ENCODE measurements at regions not wholly inside any gene's neighbourhood (a gene's known extent, or its start where the extent isn't known, plus 50 kb on each side); places are given as distances from the start of the nearest gene placed in this dataset.

GRCh38 chr9:38337706-38338264, 54.7 kb upstream of the ALDH1B1 start:
- intact Hi-C loops (cut with DNase I; ENCODE audit: low total_unique reads): no loop called here
- H3K36me3 ChIP-seq: no peaks in the 10 kb centered on the region
- peak overlapping the region in 1 of 2 donors; percentile 26 for H3K27ac ChIP-seq
- no peaks in the 10 kb centered on the region for H3K27me3 ChIP-seq
- TF ChIP-seq POLR2A (IDR thresholded peaks at IDR 0.05) (no peak), POLR2AphosphoS5 (IDR thresholded peaks at IDR 0.05) (no peak)
- TF ChIP-seq, protein P1, sequence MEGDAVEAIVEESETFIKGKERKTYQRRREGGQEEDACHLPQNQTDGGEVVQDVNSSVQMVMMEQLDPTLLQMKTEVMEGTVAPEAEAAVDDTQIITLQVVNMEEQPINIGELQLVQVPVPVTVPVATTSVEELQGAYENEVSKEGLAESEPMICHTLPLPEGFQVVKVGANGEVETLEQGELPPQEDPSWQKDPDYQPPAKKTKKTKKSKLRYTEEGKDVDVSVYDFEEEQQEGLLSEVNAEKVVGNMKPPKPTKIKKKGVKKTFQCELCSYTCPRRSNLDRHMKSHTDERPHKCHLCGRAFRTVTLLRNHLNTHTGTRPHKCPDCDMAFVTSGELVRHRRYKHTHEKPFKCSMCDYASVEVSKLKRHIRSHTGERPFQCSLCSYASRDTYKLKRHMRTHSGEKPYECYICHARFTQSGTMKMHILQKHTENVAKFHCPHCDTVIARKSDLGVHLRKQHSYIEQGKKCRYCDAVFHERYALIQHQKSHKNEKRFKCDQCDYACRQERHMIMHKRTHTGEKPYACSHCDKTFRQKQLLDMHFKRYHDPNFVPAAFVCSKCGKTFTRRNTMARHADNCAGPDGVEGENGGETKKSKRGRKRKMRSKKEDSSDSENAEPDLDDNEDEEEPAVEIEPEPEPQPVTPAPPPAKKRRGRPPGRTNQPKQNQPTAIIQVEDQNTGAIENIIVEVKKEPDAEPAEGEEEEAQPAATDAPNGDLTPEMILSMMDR (IDR thresholded peaks at IDR 0.05): no peak
- no peak overlapping the region for H3K4me3 ChIP-seq
- no peaks in the 10 kb centered on the region for H3K4me1 ChIP-seq
- no peak for DNase-seq (ENCODE audit: low spot score in 2 of 2)
- no peaks in the 10 kb centered on the region for H3K9me3 ChIP-seq

GRCh38 chr9:38337181-38337580, 55.3 kb upstream of the ALDH1B1 start:
- no peaks in the 10 kb centered on the region for H3K9me3 ChIP-seq
- no peaks in the 10 kb centered on the region for H3K27me3 ChIP-seq
- intact Hi-C loops (cut with DNase I; ENCODE audit: low total_unique reads): no loop called here
- H3K4me1 ChIP-seq: no peaks in the 10 kb centered on the region
- TF ChIP-seq POLR2AphosphoS5 (IDR thresholded peaks at IDR 0.05) (no peak), POLR2A (IDR thresholded peaks at IDR 0.05) (no peak)
- TF ChIP-seq, protein P1 (IDR thresholded peaks at IDR 0.05): no peak
- no peak overlapping the region for H3K4me3 ChIP-seq
- no peak for DNase-seq (ENCODE audit: low spot score in 2 of 2)
- no peaks in the 10 kb centered on the region for H3K36me3 ChIP-seq
- peak overlapping the region in 1 of 2 donors; percentile 26 for H3K27ac ChIP-seq

DNA sequence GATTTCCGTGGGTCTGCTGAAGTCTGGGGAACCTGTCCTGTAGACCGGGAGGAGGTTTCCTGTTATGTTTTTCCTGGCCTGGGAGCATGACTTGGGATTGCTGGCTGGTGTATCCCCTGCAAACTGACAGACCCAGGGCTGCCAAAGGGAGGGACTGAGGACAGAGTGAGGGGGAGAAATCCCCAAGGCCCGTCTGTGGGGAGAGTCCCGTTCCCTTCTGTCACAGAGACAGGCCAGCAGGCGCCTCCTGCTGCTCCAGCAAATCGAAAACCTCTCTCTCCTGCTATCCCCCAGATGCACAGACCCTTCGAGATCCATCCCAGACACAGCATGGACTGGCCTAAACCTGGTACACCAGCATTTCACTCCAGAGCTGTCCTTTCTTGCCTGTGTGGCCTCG, 56.2 kb upstream of the ALDH1B1 start:
- TF ChIP-seq, protein P1 (IDR thresholded peaks at IDR 0.05): no peak
- no peak for TF ChIP-seq POLR2A (IDR thresholded peaks at IDR 0.05)
- no peak for TF ChIP-seq POLR2AphosphoS5 (IDR thresholded peaks at IDR 0.05)

GRCh38 chr9:38335686-38336085, 56.8 kb upstream of the ALDH1B1 start:
- TF ChIP-seq POLR2A (IDR thresholded peaks at IDR 0.05) (no peak), POLR2AphosphoS5 (IDR thresholded peaks at IDR 0.05) (no peak)
- TF ChIP-seq, protein P1 (IDR thresholded peaks at IDR 0.05): no peak
- Histone ChIP-seq H3K9me3 (no peaks in the 10 kb centered on the region), H3K36me3 (no peaks in the 10 kb centered on the region), H3K4me1 (no peaks in the 10 kb centered on the region), H3K27ac (no peak overlapping the region), H3K4me3 (no peak overlapping the region), H3K27me3 (no peaks in the 10 kb centered on the region)
- DNase-seq (ENCODE audit: low spot score in 2 of 2): no peak
- intact Hi-C loops (cut with DNase I; ENCODE audit: low total_unique reads): no loop called here

More for the DNA sequence above, 56.2 kb upstream of the ALDH1B1 start:
- no peak overlapping the region for H3K27ac ChIP-seq
- H3K36me3 ChIP-seq: no peaks in the 10 kb centered on the region
- H3K4me3 ChIP-seq: no peak overlapping the region
- DNase-seq (ENCODE audit: low spot score in 2 of 2): no peak
- intact Hi-C loops (cut with DNase I; ENCODE audit: low total_unique reads): no loop called here
- no peaks in the 10 kb centered on the region for H3K27me3 ChIP-seq
- no peaks in the 10 kb centered on the region for H3K4me1 ChIP-seq
- H3K9me3 ChIP-seq: no peaks in the 10 kb centered on the region

DNA sequence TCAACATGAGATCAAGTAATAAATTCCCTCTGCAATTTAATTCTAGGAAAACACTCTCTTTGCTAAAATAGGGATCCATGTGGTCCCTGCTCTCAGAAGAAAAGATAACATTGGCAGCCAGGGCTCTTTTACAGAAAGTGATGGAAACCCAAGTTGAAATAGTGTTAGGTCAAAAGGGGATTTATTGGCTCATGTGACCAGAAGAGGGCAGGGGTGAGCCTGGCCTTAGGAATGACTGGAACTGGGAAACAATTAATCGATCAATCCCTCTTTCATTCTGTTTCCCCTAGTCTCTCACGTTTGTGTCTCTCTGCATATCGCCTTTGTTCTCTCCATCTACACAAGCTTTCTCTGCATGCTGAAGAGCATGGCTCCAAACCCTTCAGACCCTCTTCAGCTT, 58.3 kb upstream of the ALDH1B1 start:
- intact Hi-C loops (cut with DNase I; ENCODE audit: low total_unique reads): no loop called here
- DNase-seq (ENCODE audit: low spot score in 2 of 2): no peak
- Histone ChIP-seq H3K4me1 (no peaks in the 10 kb centered on the region), H3K27ac (no peak overlapping the region), H3K9me3 (no peaks in the 10 kb centered on the region), H3K27me3 (no peaks in the 10 kb centered on the region), H3K4me3 (no peak overlapping the region), H3K36me3 (no peaks in the 10 kb centered on the region)
- TF ChIP-seq, protein P1 (IDR thresholded peaks at IDR 0.05): no peak
- TF ChIP-seq POLR2AphosphoS5 (IDR thresholded peaks at IDR 0.05) (no peak), POLR2A (IDR thresholded peaks at IDR 0.05) (no peak)

All from breast epithelium (tissue), 4 donors.